ENCODE measurements at regions not wholly inside any gene's neighbourhood (a gene's known extent, or its start where the extent isn't known, plus 50 kb on each side); places are given as distances from the start of the nearest gene placed in this dataset.

- intact Hi-C loops (cut with micrococcal nuclease), result no loop called here
- TF ChIP-seq SRF (IDR thresholded peaks at IDR 0.05; ENCODE audit: low read depth) (no peak), SP1 (IDR thresholded peaks at IDR 0.05; ENCODE audit: low read depth) (no peak), EZH2 (IDR thresholded peaks at IDR 0.05) (no peak), EZH2phosphoT487 (IDR thresholded peaks at IDR 0.05; ENCODE audit: borderline replicate concordance) (no peak), CEBPB (IDR thresholded peaks at IDR 0.05; ENCODE audit: low read depth) (no peak), ZFX (IDR thresholded peaks at IDR 0.05) (no peak), TCF7L2 (IDR thresholded peaks at IDR 0.05; ENCODE audit: borderline replicate concordance, extremely low read depth, insufficient read depth, insufficient read length) (no peak), FOSL1 (IDR thresholded peaks at IDR 0.05; ENCODE audit: low read depth) (no peak), REST (IDR thresholded peaks at IDR 0.05; ENCODE audit: low read depth) (no peak), EGR1 (IDR thresholded peaks at IDR 0.05; ENCODE audit: low read depth) (no peak), RAD21 (IDR thresholded peaks at IDR 0.05; ENCODE audit: low read depth) (no peak), ATF3 (IDR thresholded peaks at IDR 0.05) (no peak), POLR2AphosphoS5 (IDR thresholded peaks at IDR 0.05; ENCODE audit: low read depth, low read length) (no peak)
- TF ChIP-seq, protein P1, sequence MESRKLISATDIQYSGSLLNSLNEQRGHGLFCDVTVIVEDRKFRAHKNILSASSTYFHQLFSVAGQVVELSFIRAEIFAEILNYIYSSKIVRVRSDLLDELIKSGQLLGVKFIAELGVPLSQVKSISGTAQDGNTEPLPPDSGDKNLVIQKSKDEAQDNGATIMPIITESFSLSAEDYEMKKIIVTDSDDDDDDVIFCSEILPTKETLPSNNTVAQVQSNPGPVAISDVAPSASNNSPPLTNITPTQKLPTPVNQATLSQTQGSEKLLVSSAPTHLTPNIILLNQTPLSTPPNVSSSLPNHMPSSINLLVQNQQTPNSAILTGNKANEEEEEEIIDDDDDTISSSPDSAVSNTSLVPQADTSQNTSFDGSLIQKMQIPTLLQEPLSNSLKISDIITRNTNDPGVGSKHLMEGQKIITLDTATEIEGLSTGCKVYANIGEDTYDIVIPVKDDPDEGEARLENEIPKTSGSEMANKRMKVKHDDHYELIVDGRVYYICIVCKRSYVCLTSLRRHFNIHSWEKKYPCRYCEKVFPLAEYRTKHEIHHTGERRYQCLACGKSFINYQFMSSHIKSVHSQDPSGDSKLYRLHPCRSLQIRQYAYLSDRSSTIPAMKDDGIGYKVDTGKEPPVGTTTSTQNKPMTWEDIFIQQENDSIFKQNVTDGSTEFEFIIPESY (IDR thresholded peaks at IDR 0.05; ENCODE audit: extremely low read depth, insufficient replicate concordance, low read length), result no peak
- H3K4me3 ChIP-seq (replicated peaks in 1 of 2; ENCODE audit: low read depth in 1 of 2, low read length in 2 of 2), result no peak overlapping the region
- no TSS peak for BruUV-seq (replicated peaks)
- H4K20me1 ChIP-seq (ENCODE audit: insufficient read depth), result no peaks in the 10 kb centered on the region
- no peak overlapping the region for H3K27ac ChIP-seq (ENCODE audit: low read depth, low read length)
- no peak for DNase-seq (ENCODE audit: low read depth, low spot score)
- ChIA-PET POLR2A (no interaction called here), RAD21 (ENCODE audit: low non-redundant PET in 1 of 2, low total read pairs in 2 of 2, uncharacterized antibody in 2 of 2, unreplicated experiment in 2 of 2) (no interaction called here), CTCF (no interaction called here)
- ATAC-seq, result no peak
- H3K36me3 ChIP-seq (ENCODE audit: control insufficient read depth in 1 of 2, insufficient read depth in 2 of 2, low read length in 2 of 2), result no peaks in the 10 kb centered on the region
- no peaks in the 10 kb centered on the region for H3K79me2 ChIP-seq (ENCODE audit: insufficient read depth, low read length)
- no peak overlapping the region for H3K9ac ChIP-seq (ENCODE audit: low read length)
- peaks cover 44% of the 10 kb centered on the region for H3K27me3 ChIP-seq (ENCODE audit: insufficient read depth, low read length)
- H3K4me2 ChIP-seq (ENCODE audit: low read length), result no peak overlapping the region
- H3K4me1 ChIP-seq (ENCODE audit: control insufficient read depth in 1 of 2, insufficient read depth in 2 of 2, low read length in 2 of 2), result no peaks in the 10 kb centered on the region
- no peaks in the 10 kb centered on the region for H3K9me2 ChIP-seq (ENCODE audit: insufficient read depth)
- no peak overlapping the region for H2AFZ ChIP-seq (ENCODE audit: low read depth, low read length, poor library complexity, severe bottlenecking)
- no peaks in the 10 kb centered on the region for H3K9me3 ChIP-seq (ENCODE audit: control insufficient read depth in 1 of 2, insufficient read depth in 1 of 2, low read depth in 1 of 2, low read length in 2 of 2)
Measured at GRCh38 chr22:49056301-49056700, 771.4 kb downstream of the BRD1 start.
